ENCODE measurements at regions not wholly inside any gene's neighbourhood (a gene's known extent, or its start where the extent isn't known, plus 50 kb on each side); places are given as distances from the start of the nearest gene placed in this dataset.

DNA sequence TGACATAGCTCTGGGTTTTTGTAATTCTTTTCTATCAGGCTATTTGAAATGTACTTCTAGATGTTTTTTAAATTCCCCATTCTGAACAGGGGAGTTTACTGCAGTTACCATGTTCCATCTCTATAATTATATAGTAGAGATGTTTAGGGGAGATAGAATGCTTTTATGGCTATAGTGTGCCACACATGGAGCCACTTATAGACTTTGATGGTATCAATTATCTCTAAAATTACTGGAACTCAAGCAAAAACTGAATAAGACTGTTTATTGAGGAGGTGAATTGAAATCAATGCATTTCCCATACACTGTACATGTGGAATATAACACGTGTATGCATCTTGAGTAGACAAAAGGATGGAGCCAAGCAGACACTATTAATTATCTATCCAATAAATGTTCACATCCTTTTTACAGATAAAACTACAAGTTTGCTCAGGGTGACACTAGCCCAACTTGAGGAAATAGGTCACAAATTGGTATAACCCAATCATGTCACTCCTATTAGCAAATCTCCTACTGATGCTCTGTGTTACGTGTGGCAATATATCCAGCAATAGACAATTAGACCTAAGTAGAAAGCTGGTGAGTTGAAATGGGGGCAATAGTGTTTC is 1882.6 kb downstream of the PCDH9 start:
- no peak for TF ChIP-seq CTCF (IDR thresholded peaks at IDR 0.05; ENCODE audit: insufficient read depth, low read depth, low read length, missing control alignments)
- DNase-seq (ENCODE audit: low read depth) = no peak

DNA sequence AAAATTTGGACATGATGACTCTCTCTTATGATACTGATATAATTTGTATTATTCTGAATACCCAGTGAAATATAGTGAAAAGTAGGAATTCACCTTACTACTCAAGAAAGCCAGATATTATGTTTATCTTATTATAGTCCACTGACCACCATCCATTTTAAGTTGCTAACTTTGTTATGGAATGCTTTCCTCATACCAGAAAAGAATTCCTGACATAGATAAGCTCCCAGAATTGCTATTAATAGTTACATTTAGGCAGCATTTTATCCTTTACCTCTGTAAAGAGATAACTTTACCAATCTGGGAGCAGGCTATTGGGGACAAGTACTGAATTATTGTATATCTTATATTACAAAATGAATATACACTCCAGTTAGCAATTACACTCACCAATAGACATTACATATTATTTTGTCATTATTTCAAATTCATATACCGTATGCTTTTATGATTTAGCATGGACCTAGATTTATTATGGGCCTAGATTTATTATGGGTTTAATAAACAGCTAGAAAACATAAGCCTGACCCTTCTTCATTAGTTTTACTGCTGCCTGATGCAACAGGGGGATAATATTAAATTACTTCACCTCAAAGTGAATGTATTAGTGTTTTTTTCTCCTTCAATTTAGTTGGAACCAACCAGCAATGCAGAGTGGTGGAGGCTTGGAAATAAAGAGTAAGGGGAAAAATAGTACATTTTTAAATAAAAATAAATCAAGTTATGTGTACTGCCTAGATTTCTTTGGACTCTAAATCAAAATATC is 1886.1 kb downstream of the PCDH9 start:
- TF ChIP-seq CTCF (IDR thresholded peaks at IDR 0.05; ENCODE audit: insufficient read depth, low read depth, low read length, missing control alignments) = no peak
- no peak overlapping the region for H3K4me3 ChIP-seq (ENCODE audit: low read length)
- DNase-seq (ENCODE audit: low read depth) = no peak

More for the DNA sequence above, 1882.6 kb downstream of the PCDH9 start:
- no peak overlapping the region for H3K4me3 ChIP-seq (ENCODE audit: low read length)

DNA sequence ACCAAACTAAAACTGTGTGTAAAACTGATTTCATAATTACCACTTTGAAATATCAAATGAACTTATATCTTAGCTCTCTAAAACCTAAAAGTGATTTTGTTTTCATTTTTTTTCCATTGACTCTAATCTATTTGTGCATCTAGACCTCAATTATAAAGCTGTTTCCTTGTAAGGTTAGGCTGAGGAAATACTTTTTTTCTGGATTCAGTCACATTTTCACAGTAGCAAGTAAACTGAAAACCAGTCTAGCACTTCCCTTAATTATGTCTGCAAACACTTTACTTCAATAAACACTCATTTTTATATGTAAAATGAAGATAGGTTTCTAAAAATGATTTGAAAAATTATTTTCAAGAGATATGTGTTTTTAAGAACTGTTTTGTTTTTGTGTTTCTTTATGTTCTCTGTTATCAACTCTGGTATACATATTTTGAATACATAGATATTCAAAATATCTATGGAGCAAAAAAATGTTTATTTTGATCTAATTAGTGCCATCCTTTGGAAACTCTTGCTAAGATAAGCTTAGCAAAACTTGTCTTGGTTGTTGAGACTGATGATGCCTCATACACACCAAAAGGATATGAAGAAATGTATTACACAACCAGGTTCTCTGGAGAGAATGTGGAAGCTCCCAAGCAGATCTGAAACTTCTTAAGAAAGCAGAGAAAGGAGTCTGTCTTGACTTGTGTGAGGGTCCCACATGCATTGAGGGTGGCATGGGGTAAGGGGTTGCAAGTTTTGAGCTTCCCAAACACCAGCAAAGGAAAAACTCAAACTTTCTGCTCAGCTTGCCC is 1887.4 kb downstream of the PCDH9 start:
- TF ChIP-seq CTCF (IDR thresholded peaks at IDR 0.05; ENCODE audit: insufficient read depth, low read depth, low read length, missing control alignments) = no peak
- DNase-seq (ENCODE audit: low read depth) = peak; percentile 7
- H3K4me3 ChIP-seq (ENCODE audit: low read length) = no peak overlapping the region

GRCh38 chr13:65339241-65339640 is 1890.9 kb downstream of the PCDH9 start:
- no peak overlapping the region for H3K4me3 ChIP-seq (ENCODE audit: low read length)
- TF ChIP-seq CTCF (IDR thresholded peaks at IDR 0.05; ENCODE audit: insufficient read depth, low read depth, low read length, missing control alignments) = no peak
- DNase-seq (ENCODE audit: low read depth) = no peak

GRCh38 chr13:65336916-65337315 is 1893.2 kb downstream of the PCDH9 start:
- no peak for TF ChIP-seq CTCF (IDR thresholded peaks at IDR 0.05; ENCODE audit: insufficient read depth, low read depth, low read length, missing control alignments)
- H3K4me3 ChIP-seq (ENCODE audit: low read length) = no peak overlapping the region
- peak; percentile 6 for DNase-seq (ENCODE audit: low read depth)

DNA sequence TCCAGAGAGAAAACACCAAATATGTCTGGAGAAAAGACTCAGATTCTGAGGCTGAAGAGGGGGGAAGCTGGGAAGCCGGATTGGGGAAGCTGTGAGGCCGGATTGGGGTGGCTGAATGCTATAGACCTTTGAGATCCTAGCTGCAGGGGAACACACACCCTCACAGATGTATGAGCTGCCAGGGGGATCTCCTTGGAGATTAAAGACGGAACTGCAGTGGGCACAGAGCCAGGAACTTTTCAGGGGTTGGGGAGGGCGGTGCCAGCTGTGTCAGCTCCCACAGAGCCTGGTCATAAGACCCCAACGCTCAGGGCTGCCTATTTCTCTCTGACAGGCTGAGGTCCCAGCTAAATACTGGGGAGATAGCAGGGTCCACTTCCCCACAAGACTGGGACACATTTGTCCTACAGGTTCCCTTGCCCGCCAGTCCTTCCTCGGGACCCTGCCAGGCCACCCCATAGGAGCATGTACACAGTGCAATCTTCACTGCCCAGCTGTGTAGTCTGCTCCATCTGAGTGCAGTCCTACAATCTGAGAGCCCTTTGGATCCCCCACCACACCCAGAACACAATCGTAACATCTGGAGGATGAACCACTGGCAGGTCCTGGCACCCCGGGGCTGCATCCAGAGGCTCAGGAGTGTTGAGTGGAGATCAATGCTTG is 1893.9 kb downstream of the PCDH9 start:
- no peak overlapping the region for H3K4me3 ChIP-seq (ENCODE audit: low read length)
- no peak for TF ChIP-seq CTCF (IDR thresholded peaks at IDR 0.05; ENCODE audit: insufficient read depth, low read depth, low read length, missing control alignments)
- no peak for DNase-seq (ENCODE audit: low read depth)

Data from epithelial cell of esophagus (primary cell).